Loucy (cell line): ENCODE measurements at regions not wholly inside any gene's neighbourhood (a gene's known extent, or its start where the extent isn't known, plus 50 kb on each side); places are given as distances from the start of the nearest gene placed in this dataset.

ENCODE experiments used
- H2AFZ ChIP-seq: fragments of 200-600 bp; sonication (generic); 2 replicates; pipeline ENCODE4 v1.6.0; 2016; ENCODE audit warnings: antibody characterized with exemption, mild to moderate bottlenecking, low read length, moderate library complexity
- H3F3A ChIP-seq: fragments of 200-600 bp; 2 replicates; pipeline ENCODE4 v1.6.0; 2016; ENCODE audit warnings: antibody characterized with exemption, low read depth, mild to moderate bottlenecking
- H3K27me3 ChIP-seq: fragments of 200-600 bp; sonication (generic); 2 replicates; pipeline ENCODE4 v1.6.1; 2014; ENCODE audit warnings: low read length, mild to moderate bottlenecking; ENCODE audit not compliant: insufficient read depth, poor library complexity, severe bottlenecking
- H3K36me3 ChIP-seq: fragments of 200-600 bp; sonication (generic); 2 replicates; pipeline ENCODE4 v1.6.1; 2016; ENCODE audit warnings: low read length; ENCODE audit not compliant: insufficient read depth
- H3K4me1 ChIP-seq: fragments of 200-600 bp; sonication (generic); 2 replicates; pipeline ENCODE4 v1.5.1; 2014; ENCODE audit warnings: low read length, mild to moderate bottlenecking; ENCODE audit not compliant: insufficient read depth, poor library complexity, severe bottlenecking
- H3K4me2 ChIP-seq: fragments of 200-600 bp; sonication (generic); 2 replicates; pipeline ENCODE4 v1.6.0; 2014; ENCODE audit warnings: antibody characterized with exemption, low read length, low read depth, mild to moderate bottlenecking; ENCODE audit not compliant: poor library complexity, severe bottlenecking
- H3K4me3 ChIP-seq: fragments of 200-600 bp; sonication (generic); 2 replicates; pipeline ENCODE4 v1.5.1; 2014; ENCODE audit warnings: low read length, mild to moderate bottlenecking, mixed read lengths; ENCODE audit not compliant: poor library complexity, severe bottlenecking
- H3K79me2 ChIP-seq: fragments of 200-600 bp; sonication (generic); 2 replicates; pipeline ENCODE4 v1.6.1; 2014; ENCODE audit warnings: low read length; ENCODE audit not compliant: insufficient read depth
- H3K9ac ChIP-seq: fragments of 200-600 bp; sonication (generic); 2 replicates; pipeline ENCODE4 v1.6.0; 2014; ENCODE audit warnings: mild to moderate bottlenecking, low read depth, low read length, moderate library complexity; ENCODE audit not compliant: poor library complexity, severe bottlenecking
- H3K9me2 ChIP-seq: fragments of 200-600 bp; sonication (generic); replicated peaks from 2 replicates; pipeline ENCODE4 v1.6.1; 2016; ENCODE audit warnings: low read depth, low read length, mixed read lengths
- H3K9me3 ChIP-seq: fragments of 200-600 bp; sonication (generic); 2 replicates; pipeline ENCODE4 v1.6.1; 2014; ENCODE audit warnings: mild to moderate bottlenecking, antibody characterized with exemption, low read length, low read depth; ENCODE audit not compliant: insufficient read depth
- H4K20me1 ChIP-seq: fragments of 200-600 bp; sonication (generic); 2 replicates; pipeline ENCODE4 v1.6.0; 2014; ENCODE audit warnings: antibody characterized with exemption, low read length, mild to moderate bottlenecking; ENCODE audit not compliant: insufficient read depth, poor library complexity, severe bottlenecking
- EZH2phosphoT487 ChIP-seq: fragments of 200-600 bp; IDR thresholded peaks from 2 replicates; pipeline ENCODE4 v1.6.1; 2018; ENCODE audit warnings: antibody characterized with exemption, mild to moderate bottlenecking, moderate library complexity, borderline replicate concordance
- TF ChIP-seq, protein P1 (sequence below): fragments of 200-600 bp; sonication (generic); conservative IDR thresholded peaks from 2 replicates; pipeline ENCODE4 v1.5.1; 2014; ENCODE audit warnings: mild to moderate bottlenecking, antibody characterized with exemption, low read length

GRCh38 chr2:15814403-15814802, 125.9 kb upstream of the MYCN start:
- no peaks in the 10 kb centered on the region for H3K27me3 ChIP-seq
- H3K9ac ChIP-seq = no peak overlapping the region
- H3K4me1 ChIP-seq = no peaks in the 10 kb centered on the region
- no peaks in the 10 kb centered on the region for H4K20me1 ChIP-seq
- H3K4me3 ChIP-seq = no peak overlapping the region
- H3K36me3 ChIP-seq = no peaks in the 10 kb centered on the region
- H3F3A ChIP-seq = no peaks in the 10 kb centered on the region
- no peaks in the 10 kb centered on the region for H3K79me2 ChIP-seq
- H3K4me2 ChIP-seq = no peak overlapping the region
- no peak for TF ChIP-seq EZH2phosphoT487
- TF ChIP-seq, protein P1, sequence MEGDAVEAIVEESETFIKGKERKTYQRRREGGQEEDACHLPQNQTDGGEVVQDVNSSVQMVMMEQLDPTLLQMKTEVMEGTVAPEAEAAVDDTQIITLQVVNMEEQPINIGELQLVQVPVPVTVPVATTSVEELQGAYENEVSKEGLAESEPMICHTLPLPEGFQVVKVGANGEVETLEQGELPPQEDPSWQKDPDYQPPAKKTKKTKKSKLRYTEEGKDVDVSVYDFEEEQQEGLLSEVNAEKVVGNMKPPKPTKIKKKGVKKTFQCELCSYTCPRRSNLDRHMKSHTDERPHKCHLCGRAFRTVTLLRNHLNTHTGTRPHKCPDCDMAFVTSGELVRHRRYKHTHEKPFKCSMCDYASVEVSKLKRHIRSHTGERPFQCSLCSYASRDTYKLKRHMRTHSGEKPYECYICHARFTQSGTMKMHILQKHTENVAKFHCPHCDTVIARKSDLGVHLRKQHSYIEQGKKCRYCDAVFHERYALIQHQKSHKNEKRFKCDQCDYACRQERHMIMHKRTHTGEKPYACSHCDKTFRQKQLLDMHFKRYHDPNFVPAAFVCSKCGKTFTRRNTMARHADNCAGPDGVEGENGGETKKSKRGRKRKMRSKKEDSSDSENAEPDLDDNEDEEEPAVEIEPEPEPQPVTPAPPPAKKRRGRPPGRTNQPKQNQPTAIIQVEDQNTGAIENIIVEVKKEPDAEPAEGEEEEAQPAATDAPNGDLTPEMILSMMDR = no peak
- H3K9me3 ChIP-seq = no peaks in the 10 kb centered on the region
- H2AFZ ChIP-seq = no peak overlapping the region
- no peaks in the 10 kb centered on the region for H3K9me2 ChIP-seq

DNA sequence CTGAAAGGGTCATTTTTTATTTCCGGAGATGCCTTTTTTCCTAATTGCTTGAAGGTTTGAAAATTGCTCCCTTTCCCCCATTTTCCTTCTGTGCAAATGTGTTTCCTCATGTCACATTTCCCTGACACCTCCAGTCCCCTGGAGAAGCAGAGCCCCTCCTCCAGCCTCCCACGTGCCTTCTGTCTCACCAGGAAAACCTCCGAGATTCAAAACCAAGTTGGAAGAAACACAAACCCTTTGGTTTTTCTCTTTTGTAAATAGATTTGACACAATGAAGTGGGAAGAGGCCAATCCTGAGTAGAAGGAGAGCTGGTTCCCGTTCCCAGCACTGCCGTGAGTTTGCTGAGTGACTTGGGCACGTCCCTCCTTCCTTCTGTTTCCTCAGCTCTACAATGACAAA, 125.4 kb upstream of the MYCN start:
- Histone ChIP-seq H3K4me1 (no peaks in the 10 kb centered on the region), H3K9ac (no peak overlapping the region), H3K36me3 (no peaks in the 10 kb centered on the region), H2AFZ (no peak overlapping the region), H3K9me3 (no peaks in the 10 kb centered on the region), H3K79me2 (no peaks in the 10 kb centered on the region), H3F3A (no peaks in the 10 kb centered on the region), H3K27me3 (no peaks in the 10 kb centered on the region), H3K4me2 (no peak overlapping the region), H3K4me3 (no peak overlapping the region), H3K9me2 (no peaks in the 10 kb centered on the region), H4K20me1 (no peaks in the 10 kb centered on the region)
- TF ChIP-seq, protein P1 = no peak
- no peak for TF ChIP-seq EZH2phosphoT487

GRCh38 chr2:15816226-15816625, 124.1 kb upstream of the MYCN start:
- no peak overlapping the region for H3K9ac ChIP-seq
- H3K4me2 ChIP-seq = no peak overlapping the region
- no peaks in the 10 kb centered on the region for H3F3A ChIP-seq
- H3K36me3 ChIP-seq = no peaks in the 10 kb centered on the region
- H3K9me2 ChIP-seq = no peaks in the 10 kb centered on the region
- H3K9me3 ChIP-seq = no peaks in the 10 kb centered on the region
- H3K79me2 ChIP-seq = no peaks in the 10 kb centered on the region
- H3K4me3 ChIP-seq = no peak overlapping the region
- H4K20me1 ChIP-seq = no peaks in the 10 kb centered on the region
- no peaks in the 10 kb centered on the region for H3K4me1 ChIP-seq
- TF ChIP-seq, protein P1 = no peak
- TF ChIP-seq EZH2phosphoT487 = no peak
- no peak overlapping the region for H2AFZ ChIP-seq
- no peaks in the 10 kb centered on the region for H3K27me3 ChIP-seq
